Caco-2 (cell line): ENCODE measurements at regions not wholly inside any gene's neighbourhood (a gene's known extent, or its start where the extent isn't known, plus 50 kb on each side); places are given as distances from the start of the nearest gene placed in this dataset.
"Not testable (repeated sequence)": the region's sequence is repeated elsewhere in the genome, so short reads cannot be mapped to it uniquely, and the experiment has no call there.

Experiments
- BruUV-seq: library from RNA; stranded (reverse); fragments of 400-500 nt; replicated peaks from 2 replicates; lab custom pipeline; 2021; lab: Mats Ljungman, UMichigan
- CTCF ChIA-PET: fragments of 300-600 bp; sonication (Branson Sonifier 250); formaldehyde crosslinking; loops from one replicate; lab custom pipeline; 2022; ENCODE audit warnings: antibody characterized with exemption; lab: Charles Lee
- POLR2A ChIA-PET: fragments of 300-600 bp; sonication (Branson Sonifier 250); formaldehyde crosslinking; loops from one replicate; lab custom pipeline; 2022; ENCODE audit warnings: antibody characterized with exemption; lab: Charles Lee
- DNase-seq, 2 experiments: peaks; one replicate each; pipeline versions ENCODE4 v3.0.0 to v3.0.0-alpha.2; 2020 to 2022
- H3K27me3 ChIP-seq: replicated peaks from 2 replicates; pipeline ENCODE4 v1.6.0; 2011; ENCODE audit warnings: low read length; ENCODE audit not compliant: control insufficient read depth, insufficient read depth
- H3K36me3 ChIP-seq: 2 replicates; pipeline ENCODE4 v1.5.1; 2011; ENCODE audit warnings: low read length; ENCODE audit not compliant: control insufficient read depth, insufficient read depth
- H3K4me1 ChIP-seq: fragments of 250-450 bp; sonication (Bioruptor Pico); 2 replicates; pipeline ENCODE4 v1.5.1; 2020; ENCODE audit warnings: mild to moderate bottlenecking
- H3K4me3 ChIP-seq: 2 replicates; pipeline ENCODE4 v1.5.1; 2011; ENCODE audit warnings: low read depth, mild to moderate bottlenecking, control low read depth, low read length
- H3K9me3 ChIP-seq: fragments of 250-450 bp; sonication (Bioruptor Pico); 2 replicates; pipeline ENCODE4 v1.5.1; 2020; ENCODE audit warnings: mild to moderate bottlenecking, moderate library complexity
- H3K27ac Mint-ChIP-seq: one replicate; pipeline ENCODE4 v1.8.0; 2022; ENCODE audit warnings: mixed read lengths; ENCODE audit not compliant: unreplicated experiment
- H3K27me3 Mint-ChIP-seq: one replicate; pipeline ENCODE4 v1.8.0; 2022; ENCODE audit warnings: mixed read lengths; ENCODE audit not compliant: insufficient read depth, unreplicated experiment
- H3K36me3 Mint-ChIP-seq: one replicate; pipeline ENCODE4 v1.8.0; 2022; ENCODE audit warnings: mild to moderate bottlenecking, mixed read lengths; ENCODE audit not compliant: insufficient read depth, unreplicated experiment
- H3K4me1 Mint-ChIP-seq: one replicate; pipeline ENCODE4 v1.8.0; 2022; ENCODE audit warnings: low read depth, mixed read lengths; ENCODE audit not compliant: unreplicated experiment
- H3K4me3 Mint-ChIP-seq: one replicate; pipeline ENCODE4 v1.8.0; 2022; ENCODE audit warnings: mild to moderate bottlenecking, moderate library complexity, mixed read lengths; ENCODE audit not compliant: unreplicated experiment
- H3K9me3 Mint-ChIP-seq: one replicate; pipeline ENCODE4 v1.8.0; 2022; ENCODE audit warnings: mixed read lengths; ENCODE audit not compliant: unreplicated experiment
- intact Hi-C: fragments of 100-400 bp; cut with micrococcal nuclease; formaldehyde crosslinking; loops from one replicate; pipeline ENCODE4 v1.10.0; 2022; ENCODE audit not compliant: unreplicated experiment
- TF ChIP-seq, protein P1 (sequence below), 2 experiments: fragments of 200-600 bp in 1 of 2; IDR thresholded peaks; 1 replicate in 1 of 2; 2 replicates in 1 of 2; pipeline versions ENCODE4 v1.5.1 to v1.8.0; 2011 to 2022; ENCODE audit warnings: antibody characterized with exemption in 1 of 2, control low read depth in 1 of 2, inconsistent platforms in 1 of 2, low read depth in 1 of 2, low read length in 1 of 2, mild to moderate bottlenecking in 1 of 2, moderate library complexity in 1 of 2; ENCODE audit not compliant: insufficient read depth in 1 of 2, severe bottlenecking in 1 of 2, unreplicated experiment in 1 of 2

DNA sequence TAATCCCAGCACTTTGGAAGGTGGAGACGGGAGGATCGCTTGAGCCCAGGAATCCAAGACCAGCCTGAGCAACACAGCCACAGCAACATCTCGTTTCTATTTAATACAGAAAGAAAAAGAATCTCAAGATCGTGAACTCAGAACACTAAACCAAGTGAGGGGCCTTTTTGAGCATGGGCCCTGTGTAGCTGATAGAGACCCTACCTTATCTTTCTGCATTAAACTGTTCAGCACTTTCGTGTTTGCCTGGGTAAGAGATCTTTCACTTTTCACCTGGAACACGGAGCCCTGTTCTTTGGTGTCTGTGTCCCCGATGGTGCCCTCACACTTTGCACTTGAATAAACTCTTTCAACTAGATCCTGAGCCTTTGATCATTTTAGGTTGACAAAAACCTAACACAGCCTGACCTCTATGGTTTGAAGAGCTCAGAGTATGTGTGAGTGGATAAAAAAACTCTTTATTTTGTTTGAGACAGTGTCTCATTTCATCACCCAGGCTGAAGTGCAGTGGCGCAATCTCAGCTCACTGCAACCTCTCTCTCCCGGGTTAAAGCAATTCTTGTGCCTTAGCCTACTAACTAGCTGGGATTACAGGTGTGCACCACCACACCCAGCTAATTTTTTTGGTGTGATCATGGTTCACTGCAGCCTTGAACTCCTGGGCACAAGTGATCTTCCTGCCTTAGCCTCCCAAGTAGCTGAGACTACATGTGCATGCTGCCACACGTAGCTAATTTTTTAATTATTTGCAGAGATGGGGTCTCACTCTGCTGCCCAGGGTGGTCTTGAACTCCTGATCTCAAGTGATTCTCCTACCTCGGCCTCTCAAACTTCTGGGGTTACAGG, 83.8 kb upstream of the GRIN2A start:
- CTCF ChIA-PET: no interaction called here
- Histone ChIP-seq H3K27me3 (no peaks in the 10 kb centered on the region), H3K4me1 (0 out of 2 replicates have a peak, but pooled peaks cover 5% of the 10 kb centered on the region), H3K4me3 (no peak overlapping the region), H3K36me3 (no peaks in the 10 kb centered on the region), H3K9me3 (0 out of 2 replicates have a peak, but pooled peaks cover 3% of the 10 kb centered on the region)
- H3K9me3 Mint-ChIP-seq: peaks cover 7% of the 10 kb centered on the region
- no peak overlapping the region for H3K4me3 Mint-ChIP-seq
- intact Hi-C loops: no loop called here
- no TSS peak for BruUV-seq
- TF ChIP-seq, protein P1, sequence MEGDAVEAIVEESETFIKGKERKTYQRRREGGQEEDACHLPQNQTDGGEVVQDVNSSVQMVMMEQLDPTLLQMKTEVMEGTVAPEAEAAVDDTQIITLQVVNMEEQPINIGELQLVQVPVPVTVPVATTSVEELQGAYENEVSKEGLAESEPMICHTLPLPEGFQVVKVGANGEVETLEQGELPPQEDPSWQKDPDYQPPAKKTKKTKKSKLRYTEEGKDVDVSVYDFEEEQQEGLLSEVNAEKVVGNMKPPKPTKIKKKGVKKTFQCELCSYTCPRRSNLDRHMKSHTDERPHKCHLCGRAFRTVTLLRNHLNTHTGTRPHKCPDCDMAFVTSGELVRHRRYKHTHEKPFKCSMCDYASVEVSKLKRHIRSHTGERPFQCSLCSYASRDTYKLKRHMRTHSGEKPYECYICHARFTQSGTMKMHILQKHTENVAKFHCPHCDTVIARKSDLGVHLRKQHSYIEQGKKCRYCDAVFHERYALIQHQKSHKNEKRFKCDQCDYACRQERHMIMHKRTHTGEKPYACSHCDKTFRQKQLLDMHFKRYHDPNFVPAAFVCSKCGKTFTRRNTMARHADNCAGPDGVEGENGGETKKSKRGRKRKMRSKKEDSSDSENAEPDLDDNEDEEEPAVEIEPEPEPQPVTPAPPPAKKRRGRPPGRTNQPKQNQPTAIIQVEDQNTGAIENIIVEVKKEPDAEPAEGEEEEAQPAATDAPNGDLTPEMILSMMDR (IDR thresholded peaks at IDR 0.05; ENCODE audit: insufficient read depth in 1 of 2, low read depth in 1 of 2, low read length in 1 of 2, severe bottlenecking in 1 of 2, unreplicated experiment in 1 of 2): no peak
- no peaks in the 10 kb centered on the region for H3K27me3 Mint-ChIP-seq
- POLR2A ChIA-PET: no interaction called here
- no peaks in the 10 kb centered on the region for H3K36me3 Mint-ChIP-seq
- H3K4me1 Mint-ChIP-seq: no peaks in the 10 kb centered on the region
- DNase-seq: no peak
- no peak overlapping the region for H3K27ac Mint-ChIP-seq

DNA sequence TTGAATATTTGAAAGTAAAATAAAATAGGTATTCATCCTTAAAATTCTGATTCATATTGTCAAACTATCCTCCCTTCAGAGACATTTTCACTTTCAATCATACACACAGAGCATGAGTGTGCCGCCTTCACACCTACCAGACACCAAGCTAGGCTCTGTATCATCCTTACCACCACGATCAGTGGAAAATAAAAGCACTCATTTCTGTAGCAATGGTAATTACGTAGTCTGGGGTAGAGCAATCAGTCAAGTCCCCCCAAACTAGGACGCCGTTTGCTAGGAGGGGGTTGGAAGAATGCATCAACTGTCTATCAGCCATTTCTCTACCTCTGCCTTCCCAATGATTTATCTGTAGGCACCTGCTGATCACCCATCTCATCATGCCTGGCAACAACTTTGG, 84.6 kb upstream of the GRIN2A start:
- H3K27me3 Mint-ChIP-seq: no peaks in the 10 kb centered on the region
- BruUV-seq: no TSS peak
- no peaks in the 10 kb centered on the region for H3K36me3 Mint-ChIP-seq
- H3K27ac Mint-ChIP-seq: no peak overlapping the region
- H3K36me3 ChIP-seq: no peaks in the 10 kb centered on the region
- H3K4me3 ChIP-seq: no peak overlapping the region
- CTCF ChIA-PET: no interaction called here
- 0 out of 2 replicates have a peak, but pooled peaks cover 5% of the 10 kb centered on the region for H3K4me1 ChIP-seq
- TF ChIP-seq, protein P1 (IDR thresholded peaks at IDR 0.05; ENCODE audit: insufficient read depth in 1 of 2, low read depth in 1 of 2, low read length in 1 of 2, severe bottlenecking in 1 of 2, unreplicated experiment in 1 of 2): no peak
- H3K9me3 ChIP-seq: peaks cover 3% of the 10 kb centered on the region; the same call in 1 of the 2 replicates
- no peaks in the 10 kb centered on the region for H3K27me3 ChIP-seq
- POLR2A ChIA-PET: no interaction called here
- intact Hi-C loops: no loop called here
- no peaks in the 10 kb centered on the region for H3K9me3 Mint-ChIP-seq
- H3K4me1 Mint-ChIP-seq: no peaks in the 10 kb centered on the region
- H3K4me3 Mint-ChIP-seq: no peak overlapping the region
- no peak for DNase-seq

DNA sequence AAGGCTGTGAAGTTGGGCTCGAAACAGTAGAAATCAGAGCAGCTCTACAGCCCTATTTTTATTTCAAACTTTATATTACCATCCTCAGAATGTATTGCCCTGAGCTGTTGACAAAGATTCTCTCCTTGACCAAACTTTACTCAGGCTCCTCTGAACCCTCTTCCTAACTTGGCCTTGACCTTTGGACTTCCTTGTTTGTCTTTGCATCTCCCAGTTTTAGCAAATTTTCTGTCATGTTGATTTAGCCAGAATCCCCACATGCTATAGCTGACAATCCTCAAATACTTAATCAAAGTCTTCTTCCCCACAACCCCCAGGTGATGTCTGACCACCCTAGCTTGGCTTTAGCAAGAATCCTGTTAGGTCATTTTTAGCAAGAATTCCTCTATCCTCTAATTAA, 87.4 kb upstream of the GRIN2A start:
- no peaks in the 10 kb centered on the region for H3K27me3 Mint-ChIP-seq
- Histone ChIP-seq H3K9me3 (peaks cover 8% of the 10 kb centered on the region), H3K4me1 (0 out of 2 replicates have a peak, but pooled peaks cover 5% of the 10 kb centered on the region), H3K27me3 (no peaks in the 10 kb centered on the region), H3K4me3 (no peak overlapping the region), H3K36me3 (no peaks in the 10 kb centered on the region)
- BruUV-seq: no TSS peak
- no peak overlapping the region for H3K4me3 Mint-ChIP-seq
- TF ChIP-seq, protein P1 (IDR thresholded peaks at IDR 0.05; ENCODE audit: insufficient read depth in 1 of 2, low read depth in 1 of 2, low read length in 1 of 2, severe bottlenecking in 1 of 2, unreplicated experiment in 1 of 2): no peak
- intact Hi-C loops: no loop called here
- no peak overlapping the region for H3K27ac Mint-ChIP-seq
- no peaks in the 10 kb centered on the region for H3K9me3 Mint-ChIP-seq
- POLR2A ChIA-PET: no interaction called here
- CTCF ChIA-PET: no interaction called here
- no peak for DNase-seq
- H3K36me3 Mint-ChIP-seq: no peaks in the 10 kb centered on the region
- no peaks in the 10 kb centered on the region for H3K4me1 Mint-ChIP-seq

DNA sequence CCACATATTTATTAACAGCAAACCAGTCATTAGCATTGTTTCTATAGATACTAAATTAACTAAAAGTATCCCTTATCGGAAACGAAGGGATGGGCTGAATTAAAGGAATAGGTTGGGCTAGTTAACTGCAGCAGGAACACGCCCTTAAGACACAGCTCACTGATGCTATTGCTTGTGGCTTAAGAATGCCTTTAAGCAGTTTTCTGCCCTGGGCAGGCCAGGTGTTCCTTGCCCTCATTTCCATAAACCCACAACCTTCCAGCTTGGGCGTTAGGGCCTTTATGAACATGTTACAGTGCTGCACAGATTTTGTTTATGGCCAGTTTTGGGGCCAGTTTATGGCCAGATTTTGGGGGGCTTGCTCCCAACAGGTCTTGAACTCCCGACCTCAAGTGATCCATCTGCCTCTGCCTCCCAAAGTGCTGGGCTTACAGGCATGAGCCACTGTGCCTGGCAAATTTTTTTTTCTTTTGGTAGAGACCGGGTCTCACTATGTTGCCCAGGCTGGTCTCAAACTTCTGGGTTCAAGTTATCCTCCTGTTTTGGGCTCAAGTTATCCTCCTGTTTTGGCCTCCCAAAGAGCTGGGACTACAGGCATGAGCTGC, 90.1 kb upstream of the GRIN2A start:
- H3K4me1 Mint-ChIP-seq, CTCF ChIA-PET, H3K9me3 Mint-ChIP-seq, H3K36me3 Mint-ChIP-seq, H3K27ac Mint-ChIP-seq, H3K9me3 ChIP-seq, H3K4me1 ChIP-seq, H3K27me3 ChIP-seq, BruUV-seq, H3K36me3 ChIP-seq, H3K4me3 Mint-ChIP-seq, intact Hi-C loops, POLR2A ChIA-PET, H3K4me3 ChIP-seq, H3K27me3 Mint-ChIP-seq: not testable (repeated sequence)
- peak in 1 of 2 experiments; percentile 15 for DNase-seq
